ENCODE measurements at regions not wholly inside any gene's neighbourhood (a gene's known extent, or its start where the extent isn't known, plus 50 kb on each side); places are given as distances from the start of the nearest gene placed in this dataset.

GRCh38 chr4:117784266-117784665, 250.0 kb upstream of the NDST3 start:
- TF ChIP-seq FOXM1 (IDR thresholded peaks at IDR 0.05; ENCODE audit: borderline replicate concordance, low read depth): no peak
- TF ChIP-seq MAX (IDR thresholded peaks at IDR 0.05): no peak
- TF ChIP-seq TEAD4 (IDR thresholded peaks at IDR 0.05): no peak
- TF ChIP-seq TCF12 (IDR thresholded peaks at IDR 0.05; ENCODE audit: low read depth): no peak
- no peak for TF ChIP-seq TAF1 (IDR thresholded peaks at IDR 0.05; ENCODE audit: low read depth)

- TF ChIP-seq TCF12 (IDR thresholded peaks at IDR 0.05; ENCODE audit: low read depth): no peak
Observed at GRCh38 chr4:117786566-117786965, 247.7 kb upstream of the NDST3 start.

- no peak for TF ChIP-seq CREB1 (IDR thresholded peaks at IDR 0.05; ENCODE audit: low read depth)
- TF ChIP-seq RAD21 (IDR thresholded peaks at IDR 0.05; ENCODE audit: low read depth): no peak
- no peak for TF ChIP-seq EGR1 (IDR thresholded peaks at IDR 0.05)
- TF ChIP-seq MAX (IDR thresholded peaks at IDR 0.05): no peak
- no peak for TF ChIP-seq TCF12 (IDR thresholded peaks at IDR 0.05; ENCODE audit: low read depth)
- no peak for TF ChIP-seq TAF1 (IDR thresholded peaks at IDR 0.05; ENCODE audit: low read depth)
- TF ChIP-seq USF1 (IDR thresholded peaks at IDR 0.05): no peak
- no peak for TF ChIP-seq NFIC (IDR thresholded peaks at IDR 0.05)
- TF ChIP-seq REST (IDR thresholded peaks at IDR 0.05; ENCODE audit: low read depth): no peak
- TF ChIP-seq YY1 (IDR thresholded peaks at IDR 0.05; ENCODE audit: low read depth): no peak
- TF ChIP-seq FOXM1 (IDR thresholded peaks at IDR 0.05; ENCODE audit: borderline replicate concordance, low read depth): no peak
- TF ChIP-seq EP300 (IDR thresholded peaks at IDR 0.05; ENCODE audit: borderline replicate concordance): no peak
- TF ChIP-seq ZBTB7A (IDR thresholded peaks at IDR 0.05; ENCODE audit: low read depth): no peak
Observed at GRCh38 chr4:117793845-117794480, 240.3 kb upstream of the NDST3 start.

GRCh38 chr4:117796677-117797076, 237.6 kb upstream of the NDST3 start:
- TF ChIP-seq TCF12 (IDR thresholded peaks at IDR 0.05; ENCODE audit: low read depth): no peak
- no peak for TF ChIP-seq EGR1 (IDR thresholded peaks at IDR 0.05)
- TF ChIP-seq TAF1 (IDR thresholded peaks at IDR 0.05; ENCODE audit: low read depth): no peak
- no peak for TF ChIP-seq FOXM1 (IDR thresholded peaks at IDR 0.05; ENCODE audit: borderline replicate concordance, low read depth)
- TF ChIP-seq YY1 (IDR thresholded peaks at IDR 0.05; ENCODE audit: low read depth): no peak
- TF ChIP-seq EP300 (IDR thresholded peaks at IDR 0.05; ENCODE audit: borderline replicate concordance): no peak
- TF ChIP-seq CEBPB (IDR thresholded peaks at IDR 0.05): no peak

- TF ChIP-seq USF1 (IDR thresholded peaks at IDR 0.05) (no peak), CEBPB (IDR thresholded peaks at IDR 0.05) (no peak), TCF12 (IDR thresholded peaks at IDR 0.05; ENCODE audit: low read depth) (no peak), NFIC (IDR thresholded peaks at IDR 0.05) (no peak), EGR1 (IDR thresholded peaks at IDR 0.05) (no peak), EP300 (IDR thresholded peaks at IDR 0.05; ENCODE audit: borderline replicate concordance) (no peak), REST (IDR thresholded peaks at IDR 0.05; ENCODE audit: low read depth) (no peak), RAD21 (IDR thresholded peaks at IDR 0.05; ENCODE audit: low read depth) (no peak), TEAD4 (IDR thresholded peaks at IDR 0.05) (no peak), CREB1 (IDR thresholded peaks at IDR 0.05; ENCODE audit: low read depth) (no peak), FOXM1 (IDR thresholded peaks at IDR 0.05; ENCODE audit: borderline replicate concordance, low read depth) (no peak), YY1 (IDR thresholded peaks at IDR 0.05; ENCODE audit: low read depth) (no peak), MAX (IDR thresholded peaks at IDR 0.05) (no peak), TAF1 (IDR thresholded peaks at IDR 0.05; ENCODE audit: low read depth) (no peak), ZBTB7A (IDR thresholded peaks at IDR 0.05; ENCODE audit: low read depth) (no peak)
Observed at GRCh38 chr4:117800636-117801035, 233.7 kb upstream of the NDST3 start.

GRCh38 chr4:117801756-117802155, 232.5 kb upstream of the NDST3 start:
- TF ChIP-seq FOXM1 (IDR thresholded peaks at IDR 0.05; ENCODE audit: borderline replicate concordance, low read depth) (no peak), CEBPB (IDR thresholded peaks at IDR 0.05) (no peak), TAF1 (IDR thresholded peaks at IDR 0.05; ENCODE audit: low read depth) (no peak), EP300 (IDR thresholded peaks at IDR 0.05; ENCODE audit: borderline replicate concordance) (no peak)
